ENCODE measurements at regions not wholly inside any gene's neighbourhood (a gene's known extent, or its start where the extent isn't known, plus 50 kb on each side); places are given as distances from the start of the nearest gene placed in this dataset.

- no peaks in the 10 kb centered on the region for H3K9me3 Mint-ChIP-seq (ENCODE audit: unreplicated experiment)
These were observed 195.3 kb downstream of the MOXD1 start for GRCh38 chr6:132205946-132206345.

GRCh38 chr6:132204591-132204990 lies 196.7 kb downstream of the MOXD1 start:
- no peak for DNase-seq (ENCODE audit: unreplicated experiment)
- TF ChIP-seq CTCF (IDR thresholded peaks at IDR 0.05; ENCODE audit: unreplicated experiment): no peak
- peaks cover 8% of the 10 kb centered on the region for H3K4me1 Mint-ChIP-seq (ENCODE audit: insufficient read depth, unreplicated experiment)
- H3K9me3 Mint-ChIP-seq (ENCODE audit: unreplicated experiment): no peaks in the 10 kb centered on the region
- intact Hi-C loops (cut with micrococcal nuclease): no loop called here
- ChIA-PET CTCF (interaction anchor here (0.6 kb wide), 1 partner anchor 50 kb away, joined by 3 read pairs; no protein-coding TSS in a partner anchor), POLR2A (interaction anchor here (1.1 kb wide), 1 partner anchor 114 kb away, joined by 3 read pairs; no protein-coding TSS in a partner anchor)
- H3K27ac Mint-ChIP-seq (ENCODE audit: low read depth, unreplicated experiment): no peak overlapping the region
- no peaks in the 10 kb centered on the region for H3K36me3 Mint-ChIP-seq (ENCODE audit: insufficient read depth, unreplicated experiment)
- no TSS peak for BruUV-seq (replicated peaks)
- H3K4me3 Mint-ChIP-seq (ENCODE audit: unreplicated experiment): no peak overlapping the region
- H3K27me3 Mint-ChIP-seq (ENCODE audit: insufficient read depth, unreplicated experiment): no peaks in the 10 kb centered on the region

More at GRCh38 chr6:132205946-132206345, 195.3 kb downstream of the MOXD1 start:
- intact Hi-C loops (cut with micrococcal nuclease): no loop called here
- Mint-ChIP-seq H3K27ac (ENCODE audit: low read depth, unreplicated experiment) (no peak overlapping the region), H3K27me3 (ENCODE audit: insufficient read depth, unreplicated experiment) (no peaks in the 10 kb centered on the region), H3K4me1 (ENCODE audit: insufficient read depth, unreplicated experiment) (peaks cover 6% of the 10 kb centered on the region), H3K36me3 (ENCODE audit: insufficient read depth, unreplicated experiment) (no peaks in the 10 kb centered on the region), H3K4me3 (ENCODE audit: unreplicated experiment) (no peak overlapping the region)
- BruUV-seq (replicated peaks): no TSS peak
- ChIA-PET POLR2A (no interaction called here), CTCF (interaction anchor here (0.7 to 2.3 kb wide), 3 partner anchors 9 to 291 kb away, joined by 3 to 6 read pairs (median 5); no protein-coding TSS in a partner anchor)
- TF ChIP-seq CTCF (IDR thresholded peaks at IDR 0.05; ENCODE audit: unreplicated experiment): no peak
- DNase-seq (ENCODE audit: unreplicated experiment): no peak

GRCh38 chr6:132202574-132202973 lies 198.7 kb downstream of the MOXD1 start:
- ChIA-PET CTCF (interaction anchor here (1.2 to 1.5 kb wide), 2 partner anchors 16 to 253 kb away, joined by 3 to 9 read pairs; no protein-coding TSS in a partner anchor), POLR2A (interaction anchor here (0.6 to 0.9 kb wide), 3 partner anchors 12 to 272 kb away, joined by 3 read pairs; no protein-coding TSS in a partner anchor)
- H3K9me3 Mint-ChIP-seq (ENCODE audit: unreplicated experiment): no peaks in the 10 kb centered on the region

GRCh38 chr6:132199343-132199742 lies 201.9 kb downstream of the MOXD1 start:
- intact Hi-C loops (cut with micrococcal nuclease): no loop called here
- Mint-ChIP-seq H3K9me3 (ENCODE audit: unreplicated experiment) (no peaks in the 10 kb centered on the region), H3K27me3 (ENCODE audit: insufficient read depth, unreplicated experiment) (no peaks in the 10 kb centered on the region), H3K36me3 (ENCODE audit: insufficient read depth, unreplicated experiment) (no peaks in the 10 kb centered on the region), H3K4me1 (ENCODE audit: insufficient read depth, unreplicated experiment) (peaks cover 14% of the 10 kb centered on the region), H3K4me3 (ENCODE audit: unreplicated experiment) (no peak overlapping the region), H3K27ac (ENCODE audit: low read depth, unreplicated experiment) (no peak overlapping the region)
- no TSS peak for BruUV-seq (replicated peaks)
- ChIA-PET POLR2A (interaction anchor here (0.8 kb wide), 1 partner anchor 84 kb away, joined by 3 read pairs; no protein-coding TSS in a partner anchor), CTCF (interaction anchor here (0.8 to 2.5 kb wide), 2 partner anchors 52 to 284 kb away, joined by 3 to 8 read pairs; no protein-coding TSS in a partner anchor)
- no peak for TF ChIP-seq CTCF (IDR thresholded peaks at IDR 0.05; ENCODE audit: unreplicated experiment)
- DNase-seq (ENCODE audit: unreplicated experiment): peak; percentile 64

More at GRCh38 chr6:132202574-132202973, 198.7 kb downstream of the MOXD1 start:
- peaks cover 14% of the 10 kb centered on the region for H3K4me1 Mint-ChIP-seq (ENCODE audit: insufficient read depth, unreplicated experiment)
- no peak for DNase-seq (ENCODE audit: unreplicated experiment)
- H3K36me3 Mint-ChIP-seq (ENCODE audit: insufficient read depth, unreplicated experiment): no peaks in the 10 kb centered on the region
- intact Hi-C loops (cut with micrococcal nuclease): no loop called here
- TF ChIP-seq CTCF (IDR thresholded peaks at IDR 0.05; ENCODE audit: unreplicated experiment): no peak
- H3K27ac Mint-ChIP-seq (ENCODE audit: low read depth, unreplicated experiment): no peak overlapping the region
- H3K27me3 Mint-ChIP-seq (ENCODE audit: insufficient read depth, unreplicated experiment): no peaks in the 10 kb centered on the region
- BruUV-seq (replicated peaks): no TSS peak
- H3K4me3 Mint-ChIP-seq (ENCODE audit: unreplicated experiment): no peak overlapping the region
